Tibial nerve (tissue), 4 donors: ENCODE measurements at regions not wholly inside any gene's neighbourhood (a gene's known extent, or its start where the extent isn't known, plus 50 kb on each side); places are given as distances from the start of the nearest gene placed in this dataset.

Experiments used
- DNase-seq, 2 donors: peaks; one replicate each; pipeline ENCODE4 v3.0.0-alpha.2; 2019; ENCODE audit warnings: low spot score in 2 of 2
- H3K27ac ChIP-seq, 4 donors: fragments of 200-600 bp; sonication (generic) in 3 of 4; one replicate each; pipeline ENCODE4 v1.5.1; 2017 to 2019; ENCODE audit warnings: mild to moderate bottlenecking in 1 of 4
- H3K27me3 ChIP-seq, 2 donors: fragments of 200-600 bp; sonication (generic) in 1 of 2; one replicate each; pipeline versions ENCODE4 v1.5.1 to v1.6.0; 2017 to 2019
- H3K36me3 ChIP-seq, 3 donors: fragments of 200-600 bp; sonication (generic); one replicate each; pipeline ENCODE4 v1.5.1; 2018 to 2019
- H3K4me1 ChIP-seq, 4 donors: fragments of 200-600 bp; sonication (generic) in 3 of 4; one replicate each; pipeline ENCODE4 v1.5.1; 2017 to 2019
- H3K4me3 ChIP-seq, 4 donors: fragments of 200-600 bp; sonication (generic) in 3 of 4; one replicate each; pipeline ENCODE4 v1.5.1; 2017 to 2019; ENCODE audit warnings: mild to moderate bottlenecking in 1 of 4, moderate library complexity in 1 of 4
- H3K9me3 ChIP-seq, 4 donors: fragments of 200-600 bp; sonication (generic) in 3 of 4; one replicate each; pipeline ENCODE4 v1.5.1; 2017 to 2019
- CTCF ChIP-seq, 5 experiments: fragments of 200-600 bp in 3 of 5; fragments of 450-650 bp in 2 of 5; sonication (generic) in 3 of 5; IDR thresholded peaks; one replicate each; pipeline ENCODE4 v1.5.1; 2016 to 2019; ENCODE audit warnings: antibody characterized with exemption in 5 of 5, mild to moderate bottlenecking in 3 of 5, moderate library complexity in 2 of 5
- EP300 ChIP-seq, 2 donors: sonication (generic); formaldehyde crosslinking; IDR thresholded peaks; one replicate each; pipeline ENCODE4 v1.6.1; 2017; ENCODE audit warnings: antibody characterized with exemption in 2 of 2, mild to moderate bottlenecking in 1 of 2
- POLR2A ChIP-seq, 2 donors: fragments of 450-650 bp; IDR thresholded peaks; one replicate each; pipeline ENCODE4 v1.6.1; 2017; ENCODE audit warnings: antibody characterized with exemption in 2 of 2, mild to moderate bottlenecking in 2 of 2, moderate library complexity in 2 of 2
- WGBS, 2 donors: methylation state at CpG; one replicate each; pipeline ENCODE4 v1.1.5; 2018; 5-methylcytosine and 5-hydroxymethylcytosine counted together

- Histone ChIP-seq H3K4me3 (no peak overlapping the region), H3K36me3 (no peaks in the 10 kb centered on the region), H3K9me3 (peaks cover 0 to 10% (median 0%) of the 10 kb centered on the region in 4 donors), H3K4me1 (no peaks in the 10 kb centered on the region), H3K27me3 (no peaks in the 10 kb centered on the region), H3K27ac (no peak overlapping the region)
- TF ChIP-seq EP300 (IDR thresholded peaks at IDR 0.05) (no peak), POLR2A (IDR thresholded peaks at IDR 0.05) (no peak), CTCF (IDR thresholded peaks at IDR 0.05) (no peak)
- DNase-seq = no peak
- 48 to 49% methylated on average over 9 of the region's 9 CpGs for whole genome bisulfite sequencing, 2 donors
Observed at GRCh38 chr20:60851826-60852704, 400.0 kb upstream of the CDH4 start.

- H3K27ac ChIP-seq = no peak overlapping the region
- H3K4me1 ChIP-seq = no peaks in the 10 kb centered on the region
- H3K9me3 ChIP-seq = peaks cover 0 to 10% (median 0%) of the 10 kb centered on the region in 4 donors
- no peaks in the 10 kb centered on the region for H3K27me3 ChIP-seq
- WGBS, 2 donors = 64 to 75% methylated on average over 6 of the region's 6 CpGs
- H3K4me3 ChIP-seq = no peak overlapping the region
- DNase-seq = no peak
- H3K36me3 ChIP-seq = no peaks in the 10 kb centered on the region
- TF ChIP-seq POLR2A (IDR thresholded peaks at IDR 0.05) (no peak), CTCF (IDR thresholded peaks at IDR 0.05) (no peak), EP300 (IDR thresholded peaks at IDR 0.05) (peak in 1 of 2 donors; percentile 14)
Observed at GRCh38 chr20:60857708-60858107, 394.4 kb upstream of the CDH4 start.

GRCh38 chr20:60862601-60863000 is 389.5 kb upstream of the CDH4 start:
- no peak overlapping the region for H3K27ac ChIP-seq
- TF ChIP-seq POLR2A (IDR thresholded peaks at IDR 0.05) = no peak
- no peak for TF ChIP-seq EP300 (IDR thresholded peaks at IDR 0.05)
- TF ChIP-seq CTCF (IDR thresholded peaks at IDR 0.05) = no peak
- H3K9me3 ChIP-seq = no peaks in the 10 kb centered on the region
- H3K36me3 ChIP-seq = no peaks in the 10 kb centered on the region
- no peak for DNase-seq
- 75 to 90% methylated on average over 5 of the region's 5 CpGs for WGBS, 2 donors
- no peaks in the 10 kb centered on the region for H3K4me1 ChIP-seq
- H3K4me3 ChIP-seq = no peak overlapping the region
- peaks cover 0 to 11% of the 10 kb centered on the region in 2 donors for H3K27me3 ChIP-seq

GRCh38 chr20:60863548-60863947 is 388.5 kb upstream of the CDH4 start:
- no peak for DNase-seq
- no peaks in the 10 kb centered on the region for H3K36me3 ChIP-seq
- 77 to 80% methylated on average over 3 of the region's 3 CpGs for WGBS, 2 donors
- H3K9me3 ChIP-seq = no peaks in the 10 kb centered on the region
- TF ChIP-seq EP300 (IDR thresholded peaks at IDR 0.05) = no peak
- H3K27me3 ChIP-seq = peaks cover 0 to 13% of the 10 kb centered on the region in 2 donors
- H3K4me3 ChIP-seq = no peak overlapping the region
- no peaks in the 10 kb centered on the region for H3K4me1 ChIP-seq
- H3K27ac ChIP-seq = no peak overlapping the region

- H3K4me3 ChIP-seq = no peak overlapping the region
- no peaks in the 10 kb centered on the region for H3K4me1 ChIP-seq
- TF ChIP-seq EP300 (IDR thresholded peaks at IDR 0.05) (no peak), POLR2A (IDR thresholded peaks at IDR 0.05) (no peak), CTCF (IDR thresholded peaks at IDR 0.05) (no peak)
- no peaks in the 10 kb centered on the region for H3K9me3 ChIP-seq
- no peak overlapping the region for H3K27ac ChIP-seq
- no peak for DNase-seq
- H3K27me3 ChIP-seq = peaks cover 0 to 13% of the 10 kb centered on the region in 2 donors
- WGBS, 2 donors = 57 to 72% methylated on average over 3 of the region's 3 CpGs
- no peaks in the 10 kb centered on the region for H3K36me3 ChIP-seq
Observed at GRCh38 chr20:60867589-60867988, 384.5 kb upstream of the CDH4 start.
